Endothelial cell of umbilical vein (primary cell): ENCODE measurements at regions not wholly inside any gene's neighbourhood (a gene's known extent, or its start where the extent isn't known, plus 50 kb on each side); places are given as distances from the start of the nearest gene placed in this dataset.

Source experiments
- BruUV-seq: library from RNA; stranded (reverse); fragments of 400-500 nt; replicated peaks from 2 replicates; lab custom pipeline; 2021; lab: Mats Ljungman, UMichigan
- CTCF ChIA-PET: fragments of 300-600, 350-600 bp; sonication (Branson Sonifier 250); formaldehyde crosslinking; loops from one replicate; lab custom pipeline; 2021; ENCODE audit warnings: antibody characterized with exemption, inconsistent platforms; lab: Charles Lee
- POLR2A ChIA-PET: fragments of 300-600, 350-600 bp; sonication (Branson Sonifier 250); formaldehyde crosslinking; loops from one replicate; lab custom pipeline; 2021; ENCODE audit warnings: antibody characterized with exemption, inconsistent platforms; lab: Charles Lee
- DNase-seq: peaks from one replicate; pipeline ENCODE4 v3.0.0-alpha.2; 2011; ENCODE audit warnings: low read depth, low spot score
- FAIRE-seq: peaks from 2 replicates; lab custom pipeline; 2011; peaks lifted over from hg19 to GRCh38; lab: Jason Lieb, UNC
- H2AFZ ChIP-seq: 2 replicates; pipeline ENCODE4 v1.6.0; 2012; ENCODE audit warnings: low read depth, low read length, control low read depth, inconsistent platforms
- H3K27ac ChIP-seq: 2 replicates; pipeline ENCODE4 v1.5.1; 2011; ENCODE audit warnings: low read depth, mild to moderate bottlenecking, control low read depth, low read length, moderate library complexity; ENCODE audit not compliant: insufficient read depth
- H3K27me3 ChIP-seq, 2 experiments: 2 replicates each; pipeline versions ENCODE4 v1.6.0 to v1.6.1; 2011; ENCODE audit warnings: low read length in 2 of 2, mixed read lengths in 1 of 2; ENCODE audit not compliant: control insufficient read depth in 2 of 2, insufficient read depth in 2 of 2
- H3K36me3 ChIP-seq, 2 experiments: 2 replicates in 1 of 2; 3 replicates in 1 of 2; pipeline ENCODE4 v1.5.1; 2011; ENCODE audit warnings: low read length in 2 of 2, mild to moderate bottlenecking in 1 of 2, moderate library complexity in 1 of 2; ENCODE audit not compliant: control insufficient read depth in 2 of 2, insufficient read depth in 2 of 2; ENCODE audit errors: extremely low read depth in 1 of 2
- H3K4me1 ChIP-seq: 3 replicates; pipeline ENCODE4 v1.5.1; 2011; ENCODE audit warnings: mild to moderate bottlenecking, low read length; ENCODE audit not compliant: control insufficient read depth, insufficient read depth; ENCODE audit errors: extremely low read depth
- H3K4me2 ChIP-seq: 2 replicates; pipeline ENCODE4 v1.6.1; 2011; ENCODE audit warnings: low read length, control low read depth, mixed read lengths; ENCODE audit not compliant: insufficient read depth
- H3K4me3 ChIP-seq, 3 experiments: fragments of 200-600 bp in 1 of 3; sonication (generic), shearing (Covaris generic) in 1 of 3; replicated peaks in 1 of 3; 2 replicates each; pipeline ENCODE4 v1.5.1; 2011 to 2016; ENCODE audit warnings: control low read depth in 3 of 3, low read length in 3 of 3, mild to moderate bottlenecking in 2 of 3, inconsistent platforms in 1 of 3, low read depth in 1 of 3, moderate library complexity in 1 of 3; ENCODE audit not compliant: insufficient read depth in 1 of 3
- H3K79me2 ChIP-seq: 2 replicates; pipeline ENCODE4 v1.6.0; 2012; ENCODE audit warnings: low read length, inconsistent platforms; ENCODE audit not compliant: control insufficient read depth, insufficient read depth
- H3K9ac ChIP-seq: replicated peaks from 2 replicates; pipeline ENCODE3; 2011; ENCODE audit warnings: low read length, control low read depth; ENCODE audit not compliant: insufficient read depth; ENCODE audit errors: extremely low read depth
- H3K9me1 ChIP-seq: replicated peaks from 3 replicates; pipeline ENCODE4 v1.6.0; 2011; ENCODE audit warnings: mild to moderate bottlenecking, low read length; ENCODE audit not compliant: control insufficient read depth, insufficient read depth; ENCODE audit errors: extremely low read depth
- H3K9me3 ChIP-seq: replicated peaks from 2 replicates; pipeline ENCODE4 v1.5.1; 2012; ENCODE audit warnings: low read length, inconsistent platforms; ENCODE audit not compliant: control insufficient read depth, insufficient read depth
- H4K20me1 ChIP-seq: replicated peaks from 2 replicates; pipeline ENCODE3; 2011; ENCODE audit warnings: mild to moderate bottlenecking, low read length; ENCODE audit not compliant: control insufficient read depth, insufficient read depth; ENCODE audit errors: extremely low read depth
- EZH2 ChIP-seq: IDR thresholded peaks from 2 replicates; pipeline ENCODE4 v1.6.1; 2012; ENCODE audit warnings: borderline replicate concordance, low read depth, mild to moderate bottlenecking, moderate library complexity, low read length, inconsistent platforms; ENCODE audit not compliant: severe bottlenecking
- FOS ChIP-seq: IDR thresholded peaks from 2 replicates; pipeline ENCODE4 v1.6.1; 2011; ENCODE audit warnings: mild to moderate bottlenecking, low read length, moderate library complexity, borderline replicate concordance; ENCODE audit not compliant: insufficient read depth
- GATA2 ChIP-seq: IDR thresholded peaks from 2 replicates; pipeline ENCODE4 v1.7.0; 2011; ENCODE audit warnings: low read depth, mild to moderate bottlenecking, moderate library complexity, mixed read lengths, low read length; ENCODE audit not compliant: insufficient read length, insufficient read depth
- JUN ChIP-seq: IDR thresholded peaks from 2 replicates; pipeline ENCODE4 v1.6.1; 2011; ENCODE audit warnings: borderline replicate concordance, low read depth; ENCODE audit not compliant: insufficient read length, insufficient read depth
- MYC ChIP-seq: IDR thresholded peaks from one replicate; pipeline ENCODE4 v1.6.1; 2011; ENCODE audit warnings: mild to moderate bottlenecking, low read depth, low read length
- POLR2A ChIP-seq: IDR thresholded peaks from 2 replicates; pipeline ENCODE4 v1.6.1; 2012; ENCODE audit warnings: low read depth, mild to moderate bottlenecking, control low read depth, low read length
- POLR2AphosphoS5 ChIP-seq: IDR thresholded peaks from 2 replicates; pipeline ENCODE4 v1.6.1; 2012; ENCODE audit warnings: low read depth, mild to moderate bottlenecking, control low read depth, low read length, moderate library complexity; ENCODE audit not compliant: insufficient read depth
- dilution Hi-C: fragments of 300-500 bp; cut with MboI; formaldehyde crosslinking; loops from one replicate; pipeline ENCODE4 v1.15.0; 2019; ENCODE audit warnings: low sequenced_read_pairs; ENCODE audit not compliant: extremely low pct_ligation_motif_present
- intact Hi-C: fragments of 100-400 bp; cut with micrococcal nuclease; formaldehyde crosslinking; loops from one replicate; pipeline ENCODE4 v1.10.0; 2022
- TF ChIP-seq, protein P1 (sequence below), 2 donors: IDR thresholded peaks; 1 replicate in 1 of 2; 2 replicates in 1 of 2; pipeline ENCODE4 v1.5.1; 2011; ENCODE audit warnings: low read length in 2 of 2, mild to moderate bottlenecking in 2 of 2, moderate library complexity in 2 of 2, control low read depth in 1 of 2, inconsistent platforms in 1 of 2, low read depth in 1 of 2; ENCODE audit not compliant: insufficient read depth in 1 of 2; ENCODE audit errors: extremely low read depth in 1 of 2
- TF ChIP-seq, protein P2 (sequence below): IDR thresholded peaks from 2 replicates; pipeline ENCODE4 v1.6.1; 2011; ENCODE audit not compliant: insufficient read depth, insufficient read length

DNA sequence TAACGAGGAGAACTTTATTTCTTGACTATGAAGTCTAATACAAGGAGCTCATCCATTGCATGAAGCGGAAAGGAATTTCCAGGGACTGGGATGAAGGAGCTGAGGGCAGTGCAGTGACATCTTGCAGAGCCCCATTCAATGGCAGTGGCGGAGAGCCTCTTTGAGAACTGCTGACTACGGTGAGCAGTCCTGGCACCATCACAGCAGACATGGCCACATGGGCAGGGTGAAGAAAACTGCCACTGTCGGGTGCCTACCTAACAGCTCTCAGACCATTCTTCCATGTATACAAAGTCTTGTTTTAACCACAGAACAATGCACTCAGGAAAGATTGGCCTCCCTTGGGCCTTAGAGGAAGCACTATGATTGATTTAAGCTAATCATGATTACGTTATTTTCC lies 506.1 kb upstream of the DCC start:
- Histone ChIP-seq H3K36me3 (no peaks in the 10 kb centered on the region), H3K27me3 (no peaks in the 10 kb centered on the region), H4K20me1 (no peaks in the 10 kb centered on the region), H3K9ac (no peak overlapping the region), H2AFZ (no peak overlapping the region), H3K9me3 (no peaks in the 10 kb centered on the region), H3K79me2 (no peaks in the 10 kb centered on the region), H3K4me3 (no peak overlapping the region), H3K27ac (no peak overlapping the region), H3K4me2 (no peak overlapping the region), H3K4me1 (no peaks in the 10 kb centered on the region), H3K9me1 (no peaks in the 10 kb centered on the region)
- DNase-seq (no peak), FAIRE-seq (no peak)
- no TSS peak for BruUV-seq
- dilution Hi-C loops (no loop called here), intact Hi-C loops (no loop called here)
- TF ChIP-seq POLR2AphosphoS5 (no peak), GATA2 (no peak), FOS (no peak), EZH2 (no peak), POLR2A (no peak), MYC (no peak), JUN (no peak)
- TF ChIP-seq, protein P1, sequence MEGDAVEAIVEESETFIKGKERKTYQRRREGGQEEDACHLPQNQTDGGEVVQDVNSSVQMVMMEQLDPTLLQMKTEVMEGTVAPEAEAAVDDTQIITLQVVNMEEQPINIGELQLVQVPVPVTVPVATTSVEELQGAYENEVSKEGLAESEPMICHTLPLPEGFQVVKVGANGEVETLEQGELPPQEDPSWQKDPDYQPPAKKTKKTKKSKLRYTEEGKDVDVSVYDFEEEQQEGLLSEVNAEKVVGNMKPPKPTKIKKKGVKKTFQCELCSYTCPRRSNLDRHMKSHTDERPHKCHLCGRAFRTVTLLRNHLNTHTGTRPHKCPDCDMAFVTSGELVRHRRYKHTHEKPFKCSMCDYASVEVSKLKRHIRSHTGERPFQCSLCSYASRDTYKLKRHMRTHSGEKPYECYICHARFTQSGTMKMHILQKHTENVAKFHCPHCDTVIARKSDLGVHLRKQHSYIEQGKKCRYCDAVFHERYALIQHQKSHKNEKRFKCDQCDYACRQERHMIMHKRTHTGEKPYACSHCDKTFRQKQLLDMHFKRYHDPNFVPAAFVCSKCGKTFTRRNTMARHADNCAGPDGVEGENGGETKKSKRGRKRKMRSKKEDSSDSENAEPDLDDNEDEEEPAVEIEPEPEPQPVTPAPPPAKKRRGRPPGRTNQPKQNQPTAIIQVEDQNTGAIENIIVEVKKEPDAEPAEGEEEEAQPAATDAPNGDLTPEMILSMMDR (IDR thresholded peaks at IDR 0.05; ENCODE audit: extremely low read depth in 1 of 2, insufficient read depth in 1 of 2, low read depth in 1 of 2, low read length in 2 of 2): no peak
- TF ChIP-seq, protein P2, sequence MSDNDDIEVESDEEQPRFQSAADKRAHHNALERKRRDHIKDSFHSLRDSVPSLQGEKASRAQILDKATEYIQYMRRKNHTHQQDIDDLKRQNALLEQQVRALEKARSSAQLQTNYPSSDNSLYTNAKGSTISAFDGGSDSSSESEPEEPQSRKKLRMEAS: no peak
- ChIA-PET POLR2A (no interaction called here), CTCF (no interaction called here)
